DMS 273 (cell line): ENCODE measurements at regions not wholly inside any gene's neighbourhood (a gene's known extent, or its start where the extent isn't known, plus 50 kb on each side); places are given as distances from the start of the nearest gene placed in this dataset.
"Not testable (repeated sequence)": the region's sequence is repeated elsewhere in the genome, so short reads cannot be mapped to it uniquely, and the experiment has no call there.

Experiments
- DNase-seq: peaks from one replicate; lab custom pipeline; 2025; ENCODE audit not compliant: unreplicated experiment; lab: John Stamatoyannopoulos, UW

- DNase-seq: no peak
These were observed 984.7 kb upstream of the CELF2 start for GRCh38 chr10:10032991-10033390.

GRCh38 chr10:10038348-10038747 lies 979.3 kb upstream of the CELF2 start:
- no peak for DNase-seq

- no peak for DNase-seq
These were observed 978.1 kb upstream of the CELF2 start for GRCh38 chr10:10039595-10039994.

DNA sequence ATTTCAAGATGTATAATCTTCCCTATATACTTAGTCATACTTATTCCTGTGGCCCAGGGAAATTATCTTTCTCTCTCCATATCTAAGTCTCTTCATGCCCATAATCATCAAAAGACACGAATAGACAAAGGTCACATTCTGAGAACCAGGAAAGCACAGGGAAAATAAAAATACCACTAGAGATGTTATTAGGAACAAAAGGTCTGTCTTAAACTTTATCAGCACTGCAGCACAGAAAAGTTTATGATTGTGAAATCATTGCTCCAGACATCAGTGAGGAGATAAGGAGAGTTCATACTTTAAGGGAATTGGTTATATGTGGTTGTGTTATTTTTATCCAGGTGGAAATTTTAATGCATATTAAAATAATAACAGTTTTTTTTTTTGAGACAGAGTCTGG lies 974.6 kb upstream of the CELF2 start:
- DNase-seq: no peak

GRCh38 chr10:10044922-10045764 lies 972.5 kb upstream of the CELF2 start:
- DNase-seq: no peak

DNA sequence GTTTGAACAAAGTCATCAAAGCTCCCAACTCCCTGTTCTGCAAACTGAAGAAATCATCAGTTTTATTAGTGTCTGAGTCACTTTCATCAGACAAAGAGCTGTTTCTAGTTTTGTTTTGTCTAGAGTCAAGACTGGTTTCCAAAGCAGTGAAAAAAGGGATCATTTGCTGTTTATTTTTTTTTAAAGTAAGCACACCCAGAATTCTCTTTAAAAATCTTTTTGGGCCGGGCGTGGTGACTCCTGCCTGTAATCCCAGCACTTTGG lies 972.0 kb upstream of the CELF2 start:
- no peak for DNase-seq

GRCh38 chr10:10047426-10047825 lies 970.2 kb upstream of the CELF2 start:
- DNase-seq: no peak

DNA sequence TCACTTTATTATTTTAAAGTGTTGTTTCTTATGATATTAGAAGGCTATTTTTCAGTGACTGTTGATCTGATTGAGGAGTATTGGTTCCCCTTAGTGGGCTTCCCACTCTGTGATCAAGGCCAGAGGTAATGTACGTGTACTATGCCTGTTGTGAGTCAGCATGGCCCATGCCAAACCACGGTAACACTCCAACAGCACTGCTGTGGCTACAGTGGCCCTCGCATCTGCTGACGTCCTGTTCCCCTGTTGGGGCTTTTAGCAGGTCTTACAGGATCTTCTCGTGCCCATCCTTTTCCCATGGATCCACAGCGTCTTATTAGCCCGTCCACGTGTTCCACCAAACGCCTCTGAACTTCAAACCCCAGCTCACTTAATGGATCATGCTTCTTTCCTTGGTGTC lies 964.6 kb upstream of the CELF2 start:
- no peak for DNase-seq

DNA sequence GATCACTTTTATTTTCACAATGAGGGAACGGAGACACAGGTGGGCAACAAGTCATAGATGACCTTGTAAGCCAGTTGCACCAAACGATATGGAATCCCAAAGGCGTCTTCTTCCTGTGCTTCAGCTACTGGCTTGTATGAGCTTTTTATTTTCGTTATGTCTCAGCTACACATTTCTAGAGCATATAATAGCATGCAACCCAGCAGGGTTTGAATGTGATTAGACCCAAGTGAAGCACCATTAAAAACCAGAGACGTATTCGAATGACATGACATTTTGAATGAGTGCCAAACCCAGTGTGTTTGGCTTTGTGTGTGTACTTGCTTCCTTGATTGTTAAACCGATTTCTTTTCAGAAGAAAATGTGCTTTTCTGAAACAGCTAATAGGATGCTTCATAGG lies 963.2 kb upstream of the CELF2 start:
- no peak for DNase-seq

DNA sequence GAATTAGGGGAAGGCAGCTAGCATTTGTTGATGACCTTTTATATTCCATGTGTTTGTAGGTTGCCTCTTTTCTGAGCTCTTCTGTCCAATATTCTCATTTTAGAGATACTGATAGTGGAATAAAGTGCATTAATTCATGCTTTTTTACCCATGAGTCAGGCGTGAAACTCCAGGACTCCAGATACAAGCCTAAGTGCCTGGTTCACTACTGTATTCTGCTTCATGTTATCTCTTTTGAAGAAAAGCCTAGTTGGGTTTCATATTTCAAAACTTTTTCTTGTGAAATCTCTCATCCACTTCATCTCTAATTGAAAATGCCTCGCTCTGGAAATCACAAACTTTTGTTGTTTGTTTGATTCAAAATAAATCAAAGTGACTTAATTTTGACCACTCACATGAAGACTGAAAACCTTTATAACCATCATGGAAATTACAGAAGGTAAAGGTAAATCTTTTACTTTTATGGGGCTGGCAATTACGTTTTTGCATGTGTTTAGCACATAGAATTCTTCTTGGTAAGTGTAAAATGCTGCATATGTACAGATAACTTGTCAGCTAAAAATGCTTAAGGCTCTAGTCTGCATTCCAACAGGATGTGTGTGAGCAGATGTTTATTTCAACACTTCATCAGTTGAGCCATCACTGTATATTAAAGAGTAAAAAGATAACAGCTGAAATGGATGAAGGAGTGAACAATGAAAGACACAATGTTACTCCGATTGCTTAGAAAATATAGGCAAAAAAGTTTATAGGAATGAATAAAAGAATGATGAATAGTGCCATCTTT lies 961.8 kb upstream of the CELF2 start:
- DNase-seq: no peak

DNA sequence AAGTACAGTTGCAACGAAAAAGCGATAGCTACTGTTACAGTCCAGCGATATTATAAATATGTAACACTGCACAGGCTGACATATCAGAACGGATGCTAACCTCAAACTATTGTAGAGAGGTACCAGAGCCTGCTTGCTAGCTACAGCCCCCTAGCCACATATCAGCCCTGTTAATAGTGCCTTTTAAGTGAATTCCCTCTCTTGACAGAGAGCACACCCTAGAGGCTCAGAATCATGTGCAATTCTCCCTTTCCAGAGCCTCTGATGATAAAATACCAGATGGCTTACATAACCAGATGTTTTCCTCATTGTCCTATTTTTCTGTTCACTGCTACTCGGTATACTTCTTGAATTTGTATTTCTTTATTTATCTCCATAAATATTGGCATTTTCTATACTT lies 960.7 kb upstream of the CELF2 start:
- DNase-seq: no peak

DNA sequence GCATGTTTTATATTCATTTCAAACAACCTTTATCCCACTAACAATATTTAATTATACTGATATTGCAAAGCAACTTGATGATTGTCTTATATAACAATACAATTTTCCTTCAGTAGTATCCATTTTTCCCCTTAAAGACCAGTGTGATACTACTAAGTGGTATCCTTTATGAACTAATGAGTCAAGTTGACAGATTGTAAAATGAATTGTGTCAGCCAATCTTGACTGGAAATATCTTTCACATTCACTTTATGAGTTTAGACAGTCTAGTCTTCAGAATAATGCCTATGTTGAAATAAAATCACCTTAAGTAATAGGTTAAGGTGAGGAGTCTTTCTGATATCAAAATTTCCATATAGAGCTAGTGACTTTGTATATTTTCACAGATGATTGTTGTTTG lies 950.0 kb upstream of the CELF2 start:
- no peak for DNase-seq

DNA sequence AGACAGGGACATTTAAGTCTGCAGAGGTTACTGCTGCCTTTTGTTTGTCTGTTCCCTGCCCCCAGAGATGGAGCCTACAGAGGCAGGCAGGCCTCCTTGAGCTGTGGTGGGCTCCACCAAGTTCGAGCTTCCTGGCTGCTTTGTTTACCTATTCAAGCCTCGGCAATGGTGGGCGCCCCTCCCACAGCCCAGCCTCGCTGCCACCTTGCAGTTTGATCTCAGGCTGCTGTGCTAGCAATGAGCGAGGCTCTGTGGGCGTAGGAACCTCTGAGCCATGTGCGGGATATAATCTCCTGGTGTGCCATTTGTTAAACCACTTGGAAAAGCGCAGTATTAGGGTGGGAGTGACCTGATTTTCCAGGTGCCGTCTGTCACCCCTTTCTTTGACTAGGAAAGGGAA lies 942.8 kb upstream of the CELF2 start:
- not testable (repeated sequence) for DNase-seq

GRCh38 chr10:10078446-10078845 lies 939.2 kb upstream of the CELF2 start:
- no peak for DNase-seq

- DNase-seq: no peak
These were observed 925.1 kb upstream of the CELF2 start for GRCh38 chr10:10092581-10092980.

- no peak for DNase-seq
These were observed 924.7 kb upstream of the CELF2 start for GRCh38 chr10:10093021-10093420.

- DNase-seq: no peak
These were observed 923.0 kb upstream of the CELF2 start for GRCh38 chr10:10094691-10095090.

- DNase-seq: no peak
These were observed 921.4 kb upstream of the CELF2 start for GRCh38 chr10:10096296-10096695.

DNA sequence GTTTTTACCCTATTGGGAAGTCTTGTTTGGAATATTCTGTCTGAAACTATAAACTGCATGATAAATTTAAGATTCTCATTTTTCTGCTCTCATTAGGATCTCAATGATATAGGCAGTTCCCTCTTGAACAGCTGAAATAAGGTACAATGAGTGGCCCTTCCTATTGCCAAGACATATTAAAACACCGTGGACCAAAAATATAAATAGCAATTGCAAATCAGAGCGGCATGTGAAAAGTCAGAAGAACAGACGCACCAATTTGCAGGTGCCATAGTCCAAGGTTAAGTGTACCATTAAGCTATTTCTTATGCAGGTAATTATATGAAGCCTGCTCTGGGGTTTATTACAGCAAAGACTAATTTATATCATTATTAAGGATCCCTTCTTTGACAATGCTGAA lies 920.8 kb upstream of the CELF2 start:
- no peak for DNase-seq

GRCh38 chr10:10101106-10101505 lies 916.6 kb upstream of the CELF2 start:
- DNase-seq: no peak

GRCh38 chr10:10110844-10111490 lies 906.7 kb upstream of the CELF2 start:
- DNase-seq: no peak

DNA sequence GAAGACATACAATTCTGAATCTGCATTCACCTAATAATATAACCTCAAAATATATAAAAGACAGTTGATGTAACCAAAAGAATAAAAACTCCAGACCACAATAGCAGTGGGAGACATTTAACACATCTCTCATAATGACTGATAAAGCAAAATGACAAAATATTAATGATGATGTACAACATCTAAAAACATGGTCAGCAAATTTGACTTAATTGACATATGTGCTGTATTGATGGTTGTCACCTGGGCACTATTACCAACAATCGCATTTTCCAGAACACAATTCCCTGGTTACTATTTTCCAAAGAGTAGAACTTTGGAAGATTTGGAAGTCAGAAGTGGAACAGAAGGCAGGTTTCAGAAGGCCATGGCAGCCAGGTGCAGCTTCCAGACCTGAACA lies 899.5 kb upstream of the CELF2 start:
- DNase-seq: no peak
